Omental fat pad (tissue), 3 donors: ENCODE measurements at regions not wholly inside any gene's neighbourhood (a gene's known extent, or its start where the extent isn't known, plus 50 kb on each side); places are given as distances from the start of the nearest gene placed in this dataset.
"Not testable (repeated sequence)": the region's sequence is repeated elsewhere in the genome, so short reads cannot be mapped to it uniquely, and the experiment has no call there.

Source experiments
- ATAC-seq: fragments of 150-250 bp; one replicate; pipeline ENCODE4 v1.9.1; 2016; ENCODE audit warnings: mild to moderate bottlenecking, moderate library complexity; ENCODE audit not compliant: low FRiP score
- DNase-seq: peaks from one replicate; pipeline ENCODE4 v3.0.0-alpha.2; 2019; ENCODE audit warnings: low spot score
- TF ChIP-seq, protein P1 (sequence below), 3 donors: fragments of 450-650 bp; IDR thresholded peaks; one replicate each; pipeline ENCODE4 v1.5.1; 2016 to 2017; ENCODE audit warnings: antibody characterized with exemption in 3 of 3, mild to moderate bottlenecking in 3 of 3, moderate library complexity in 2 of 3

DNA sequence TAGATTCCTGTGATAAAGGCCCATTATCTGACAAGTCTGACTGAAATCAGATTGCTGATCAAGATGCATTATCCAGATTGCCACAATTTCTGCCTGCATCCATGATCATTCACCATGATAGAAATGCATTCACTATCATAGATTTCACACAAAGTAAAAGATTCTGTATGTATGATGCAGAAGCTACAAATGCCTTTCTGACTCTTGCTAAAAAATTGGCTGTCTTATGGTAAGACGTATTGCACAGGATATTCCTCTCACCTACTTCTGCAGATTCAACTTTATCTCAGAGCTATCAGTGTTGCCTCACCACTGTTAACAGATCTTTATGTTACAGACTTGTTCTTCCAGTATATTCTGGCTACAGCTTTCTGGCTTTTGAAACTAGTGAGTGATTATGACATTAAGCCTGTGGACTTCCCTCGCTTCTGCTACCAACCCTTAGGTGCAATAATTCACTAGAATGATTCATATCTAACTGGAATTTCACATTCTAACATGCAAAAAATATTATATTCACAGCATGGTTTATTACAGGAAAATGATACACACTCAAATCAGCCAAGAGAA is 955.3 kb downstream of the EPHA3 start:
- TF ChIP-seq, protein P1, sequence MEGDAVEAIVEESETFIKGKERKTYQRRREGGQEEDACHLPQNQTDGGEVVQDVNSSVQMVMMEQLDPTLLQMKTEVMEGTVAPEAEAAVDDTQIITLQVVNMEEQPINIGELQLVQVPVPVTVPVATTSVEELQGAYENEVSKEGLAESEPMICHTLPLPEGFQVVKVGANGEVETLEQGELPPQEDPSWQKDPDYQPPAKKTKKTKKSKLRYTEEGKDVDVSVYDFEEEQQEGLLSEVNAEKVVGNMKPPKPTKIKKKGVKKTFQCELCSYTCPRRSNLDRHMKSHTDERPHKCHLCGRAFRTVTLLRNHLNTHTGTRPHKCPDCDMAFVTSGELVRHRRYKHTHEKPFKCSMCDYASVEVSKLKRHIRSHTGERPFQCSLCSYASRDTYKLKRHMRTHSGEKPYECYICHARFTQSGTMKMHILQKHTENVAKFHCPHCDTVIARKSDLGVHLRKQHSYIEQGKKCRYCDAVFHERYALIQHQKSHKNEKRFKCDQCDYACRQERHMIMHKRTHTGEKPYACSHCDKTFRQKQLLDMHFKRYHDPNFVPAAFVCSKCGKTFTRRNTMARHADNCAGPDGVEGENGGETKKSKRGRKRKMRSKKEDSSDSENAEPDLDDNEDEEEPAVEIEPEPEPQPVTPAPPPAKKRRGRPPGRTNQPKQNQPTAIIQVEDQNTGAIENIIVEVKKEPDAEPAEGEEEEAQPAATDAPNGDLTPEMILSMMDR (IDR thresholded peaks at IDR 0.05) = no peak
- ATAC-seq (no peak), DNase-seq (no peak)

DNA sequence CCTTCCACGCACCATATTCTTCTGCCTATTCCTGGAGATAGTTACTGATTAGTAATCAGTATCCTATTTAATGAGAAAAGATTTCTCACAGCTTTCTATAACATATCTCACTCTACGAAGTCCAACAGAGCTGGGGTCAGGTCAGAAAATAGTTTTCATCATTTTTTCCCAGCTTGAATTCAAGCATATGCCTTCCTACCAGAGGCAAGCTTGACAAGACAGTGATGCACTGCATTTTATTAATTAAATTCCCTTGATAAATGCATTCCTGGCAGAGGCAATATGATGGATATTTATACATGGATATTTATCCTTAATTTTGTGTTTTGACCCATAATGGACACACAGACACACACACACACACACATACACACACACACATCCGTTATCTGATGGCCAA is 961.4 kb downstream of the EPHA3 start:
- TF ChIP-seq, protein P1 (IDR thresholded peaks at IDR 0.05) = no peak
- DNase-seq = no peak
- no peak for ATAC-seq

DNA sequence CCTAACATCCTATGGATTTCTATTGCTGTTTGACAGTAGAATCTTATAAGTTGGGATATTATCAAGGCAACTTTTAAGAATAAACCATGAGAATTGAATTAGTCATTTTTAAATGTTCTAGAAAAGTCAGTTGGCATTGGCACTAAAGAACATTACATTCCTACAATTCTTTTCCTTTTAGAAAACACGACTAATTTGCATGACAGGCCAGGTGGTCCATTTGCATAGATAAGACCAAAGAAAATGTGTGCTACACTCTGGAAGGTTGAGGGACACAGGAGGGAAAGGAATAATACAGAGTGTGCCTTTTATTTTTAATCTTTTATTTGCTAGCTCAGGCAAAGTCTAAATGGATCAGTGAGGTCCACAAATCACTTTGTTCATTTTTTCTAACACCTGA is 962.3 kb downstream of the EPHA3 start:
- TF ChIP-seq, protein P1 (IDR thresholded peaks at IDR 0.05) = no peak
- ATAC-seq = no peak
- DNase-seq = no peak

DNA sequence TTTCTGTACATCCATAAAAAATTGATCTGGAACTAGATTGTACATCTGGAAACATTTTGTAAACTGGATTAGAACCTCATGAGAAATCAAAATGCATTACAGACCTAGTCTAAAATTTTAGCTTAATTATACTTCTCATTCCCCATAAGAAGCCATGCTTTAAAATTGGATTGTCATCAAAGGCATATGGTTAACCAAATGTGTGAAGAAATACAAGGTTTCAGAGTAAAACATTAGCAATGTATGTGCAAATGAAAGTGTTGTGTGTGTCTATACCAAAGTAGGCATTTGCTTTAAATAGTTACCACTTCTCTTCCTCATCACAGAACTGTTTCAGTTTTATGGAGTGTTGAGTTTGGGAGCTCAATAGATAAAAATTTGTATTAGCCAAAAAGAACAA is 968.7 kb downstream of the EPHA3 start:
- TF ChIP-seq, protein P1 (IDR thresholded peaks at IDR 0.05) = no peak
- ATAC-seq = no peak
- DNase-seq = no peak

DNA sequence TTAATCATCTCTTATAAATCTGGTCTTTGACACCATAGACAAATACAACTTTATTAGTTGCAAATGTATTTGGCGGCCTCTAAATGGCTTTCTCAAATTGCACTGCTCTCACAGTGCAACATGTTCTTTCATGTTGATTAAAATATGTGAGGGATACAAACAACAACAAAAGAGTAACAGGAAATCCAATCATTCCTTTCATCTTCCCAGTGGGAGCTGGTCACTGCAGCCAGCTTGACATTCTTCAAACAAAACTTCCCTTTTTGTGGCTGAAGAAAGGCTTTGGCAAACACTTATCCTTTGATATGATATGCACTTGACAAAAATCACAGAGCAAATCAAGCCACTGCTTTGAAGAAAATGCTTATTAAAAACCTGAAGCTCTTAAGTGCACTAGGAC is 973.6 kb downstream of the EPHA3 start:
- TF ChIP-seq, protein P1 (IDR thresholded peaks at IDR 0.05) = no peak
- ATAC-seq (no peak), DNase-seq (no peak)

DNA sequence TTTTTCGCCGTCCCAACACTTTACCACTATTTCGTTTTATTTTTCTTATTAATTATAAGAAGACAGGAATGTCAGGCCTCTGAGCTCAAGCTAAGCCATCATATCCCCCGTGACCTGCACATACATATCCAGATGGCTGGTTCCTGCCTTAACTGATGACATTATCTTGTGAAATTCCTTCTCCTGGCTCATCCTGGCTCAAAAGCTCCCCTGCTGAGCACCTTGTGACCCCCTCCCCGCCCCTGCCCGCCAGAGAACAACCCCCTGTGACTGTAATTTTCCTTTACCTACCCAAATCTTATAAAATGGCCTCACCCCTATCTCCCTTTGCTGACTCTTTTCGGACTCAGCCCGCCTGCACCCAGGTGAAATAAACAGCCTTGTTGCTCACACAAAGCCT is 978.9 kb downstream of the EPHA3 start:
- not testable (repeated sequence) for DNase-seq

DNA sequence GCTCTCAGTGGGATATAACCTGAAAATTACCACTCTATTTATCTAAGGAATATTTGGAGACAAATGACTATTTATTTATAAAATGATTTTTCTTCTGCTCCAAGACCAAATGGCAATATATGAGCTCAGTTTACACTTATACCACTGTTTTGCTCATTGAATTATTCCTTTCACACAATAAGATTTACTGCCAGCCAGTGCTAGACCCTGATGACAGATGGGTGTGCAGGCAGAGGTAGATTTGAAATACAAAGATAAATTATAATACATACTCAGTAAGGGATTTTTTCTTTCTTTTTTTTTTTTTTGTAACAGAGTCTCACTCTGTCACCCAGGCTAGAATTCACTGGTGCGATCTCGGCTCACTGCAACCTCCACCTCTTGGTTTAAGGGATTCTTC is 980.3 kb downstream of the EPHA3 start:
- DNase-seq (no peak), ATAC-seq (no peak)
- TF ChIP-seq, protein P1 (IDR thresholded peaks at IDR 0.05) = no peak

More for the DNA sequence above, 978.9 kb downstream of the EPHA3 start:
- ATAC-seq = not testable (repeated sequence)

DNA sequence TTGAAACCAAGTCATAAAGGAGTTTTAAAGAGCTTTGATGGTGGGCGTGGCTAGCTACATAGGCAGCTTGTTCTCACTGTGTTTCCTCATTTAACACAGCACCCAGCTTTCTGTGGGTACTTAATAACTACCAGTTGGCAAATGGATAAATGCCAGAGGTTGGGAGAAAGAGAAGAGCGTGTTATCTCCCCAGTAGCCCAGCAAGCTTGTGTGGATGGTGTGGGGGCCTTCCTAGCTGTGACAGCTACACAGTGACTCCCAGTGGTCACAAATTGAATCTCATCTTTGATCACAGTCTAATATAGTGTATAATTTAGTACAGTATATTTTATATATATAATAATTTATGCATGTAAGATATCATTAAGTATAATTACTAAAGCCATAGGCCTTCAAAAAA is 984.1 kb downstream of the EPHA3 start:
- DNase-seq (no peak), ATAC-seq (no peak)
- TF ChIP-seq, protein P1 (IDR thresholded peaks at IDR 0.05) = no peak
